HG03280 (cell line): ENCODE measurements at regions not wholly inside any gene's neighbourhood (a gene's known extent, or its start where the extent isn't known, plus 50 kb on each side); places are given as distances from the start of the nearest gene placed in this dataset.

Experiments used
- ATAC-seq: cut with Tn5 transposase; IDR thresholded peaks from one replicate; pipeline ENCODE4 v1.9.1; 2021; ENCODE audit warnings: mild to moderate bottlenecking, moderate library complexity; ENCODE audit not compliant: unreplicated experiment

DNA sequence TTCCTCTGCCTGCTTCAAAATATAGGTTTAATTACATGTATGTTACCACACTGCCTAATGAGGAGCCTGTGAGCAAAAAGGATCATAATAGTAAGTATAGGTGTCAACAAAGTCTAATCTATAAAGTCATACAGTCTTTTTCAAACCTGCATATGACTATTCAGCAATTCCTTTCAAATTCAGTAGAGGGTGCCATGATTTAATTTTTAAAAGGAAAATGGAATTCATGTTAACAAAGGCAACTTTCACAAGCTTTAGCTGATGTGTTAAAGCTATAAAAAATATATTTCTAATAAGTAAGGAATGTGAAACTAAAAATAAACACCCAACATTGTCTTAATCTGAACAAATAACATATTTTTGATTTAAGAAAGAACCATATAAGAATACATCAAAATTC is 52.1 kb downstream of the MPP7 start:
- no peak for ATAC-seq

DNA sequence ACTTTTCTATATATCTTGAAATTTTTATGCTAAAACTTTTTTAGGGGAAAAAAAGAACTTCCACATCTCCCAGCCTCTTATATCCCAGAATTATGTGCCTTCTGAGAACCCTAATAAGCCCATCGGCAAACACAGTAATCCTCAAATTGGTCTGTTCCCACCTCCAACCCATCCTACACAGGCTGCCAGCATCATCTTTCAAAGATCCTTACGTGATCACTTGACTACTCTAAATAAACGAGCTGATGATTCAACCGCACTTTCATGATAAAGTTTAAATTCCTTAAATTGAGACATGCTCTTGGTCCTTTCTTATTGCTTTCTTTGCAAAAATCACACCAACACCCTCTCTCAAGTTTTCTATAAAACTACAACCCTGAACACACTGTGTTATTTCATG is 52.5 kb downstream of the MPP7 start:
- no peak for ATAC-seq

DNA sequence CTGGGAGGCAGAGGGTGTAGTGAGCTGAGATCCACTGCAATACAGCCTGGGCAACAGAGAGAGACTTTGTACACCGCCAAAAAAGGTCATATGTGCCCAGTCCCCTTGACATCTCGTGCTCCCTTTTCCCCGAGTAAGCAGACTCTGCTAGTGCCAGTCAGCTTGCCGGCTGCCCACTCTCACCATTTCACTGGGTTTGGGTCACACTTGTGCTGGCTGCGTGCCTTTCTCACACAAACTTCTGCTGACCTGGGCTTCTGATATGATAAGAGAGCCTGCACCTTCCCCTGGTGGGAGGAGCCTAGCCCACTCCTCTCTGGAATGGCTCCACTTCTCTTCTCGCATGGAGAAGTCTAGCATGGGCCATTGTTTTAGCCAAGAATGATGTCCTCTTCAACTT is 53.4 kb downstream of the MPP7 start:
- no peak for ATAC-seq

DNA sequence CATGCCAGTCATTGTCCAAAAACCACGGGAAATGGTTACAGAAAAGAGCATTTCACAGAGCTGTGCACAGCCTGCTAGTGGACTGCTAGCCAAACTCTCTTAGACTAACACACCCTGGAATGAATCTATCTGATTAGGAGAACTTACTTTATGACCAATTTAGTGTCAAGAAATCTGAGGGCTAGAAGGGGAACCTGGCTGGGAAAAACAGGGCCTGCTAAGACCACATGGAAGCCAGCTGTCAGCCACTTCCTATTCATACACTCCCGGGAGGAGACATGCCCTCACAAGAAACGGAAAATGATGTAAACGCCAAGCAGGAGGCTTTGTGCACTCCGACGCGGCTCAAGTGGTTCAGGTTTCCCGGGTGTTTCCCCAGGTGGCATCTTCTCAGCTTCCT is 54.8 kb downstream of the MPP7 start:
- no peak for ATAC-seq

DNA sequence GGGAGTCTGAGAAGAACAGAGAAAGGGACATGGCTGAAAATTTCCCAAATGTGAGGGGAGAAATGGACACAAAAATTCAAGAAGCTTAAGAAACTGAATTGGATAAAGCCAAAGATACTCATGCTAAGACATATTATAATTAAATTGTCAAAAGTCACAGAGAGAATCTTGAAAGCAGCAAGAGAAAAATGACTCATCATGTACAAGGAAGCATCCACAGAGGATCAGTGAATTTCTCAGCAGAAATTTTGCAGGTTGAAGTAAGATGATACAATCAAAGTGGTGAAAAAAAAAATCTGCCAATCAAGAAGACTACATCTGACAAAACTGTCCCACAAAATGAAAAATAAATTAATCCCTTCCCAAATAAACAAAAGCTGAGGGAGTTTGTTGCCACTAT is 56.8 kb downstream of the MPP7 start:
- ATAC-seq = no peak

DNA sequence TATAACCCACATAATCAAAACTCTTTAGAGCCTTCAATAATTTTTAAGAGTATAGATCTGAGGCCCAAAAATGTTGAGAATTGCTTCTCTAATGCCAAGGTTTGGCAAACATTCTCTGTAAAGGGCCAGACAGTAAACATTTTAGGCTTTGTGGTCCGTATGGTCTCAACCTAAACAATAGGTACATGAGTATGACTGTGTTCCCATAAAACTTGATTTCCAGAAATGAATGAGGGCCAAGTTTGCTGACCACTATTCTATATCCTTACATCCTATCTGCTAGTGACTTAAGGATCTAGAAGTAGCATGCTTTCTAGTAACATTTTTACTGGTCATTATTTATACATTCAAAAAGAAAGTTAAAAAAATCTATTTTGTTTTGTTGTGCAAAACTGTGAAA is 58.9 kb downstream of the MPP7 start:
- ATAC-seq = no peak

DNA sequence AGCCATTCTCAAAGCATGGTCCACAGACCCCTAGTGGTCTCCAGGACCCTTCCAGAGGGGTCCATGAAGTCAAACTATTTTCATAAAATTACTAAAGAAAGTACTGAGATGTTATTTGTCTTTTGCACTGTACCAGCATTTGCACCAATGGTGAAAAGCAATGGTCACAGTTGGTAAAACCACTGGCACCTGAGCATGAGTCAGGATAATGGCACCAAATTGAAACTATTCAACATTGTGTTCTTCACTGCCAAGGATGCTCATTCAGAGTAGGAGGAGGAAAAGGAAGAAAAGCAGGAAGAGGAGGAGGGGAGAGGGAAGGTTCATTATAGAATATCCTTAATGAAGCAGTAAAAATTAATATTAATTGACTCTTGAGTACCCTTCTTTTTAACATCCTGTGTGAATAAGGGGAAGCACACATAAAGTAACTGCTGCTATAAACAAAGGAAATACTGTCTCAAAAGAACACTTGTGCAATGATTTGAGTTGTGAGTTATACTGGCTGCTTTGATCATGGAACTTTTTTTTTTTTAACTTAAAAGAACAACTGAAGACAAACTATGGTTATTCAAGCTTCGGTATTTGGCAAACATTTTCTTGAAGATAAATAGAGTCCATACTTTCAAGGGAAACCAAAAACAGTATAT is 60.2 kb downstream of the MPP7 start:
- ATAC-seq = no peak

DNA sequence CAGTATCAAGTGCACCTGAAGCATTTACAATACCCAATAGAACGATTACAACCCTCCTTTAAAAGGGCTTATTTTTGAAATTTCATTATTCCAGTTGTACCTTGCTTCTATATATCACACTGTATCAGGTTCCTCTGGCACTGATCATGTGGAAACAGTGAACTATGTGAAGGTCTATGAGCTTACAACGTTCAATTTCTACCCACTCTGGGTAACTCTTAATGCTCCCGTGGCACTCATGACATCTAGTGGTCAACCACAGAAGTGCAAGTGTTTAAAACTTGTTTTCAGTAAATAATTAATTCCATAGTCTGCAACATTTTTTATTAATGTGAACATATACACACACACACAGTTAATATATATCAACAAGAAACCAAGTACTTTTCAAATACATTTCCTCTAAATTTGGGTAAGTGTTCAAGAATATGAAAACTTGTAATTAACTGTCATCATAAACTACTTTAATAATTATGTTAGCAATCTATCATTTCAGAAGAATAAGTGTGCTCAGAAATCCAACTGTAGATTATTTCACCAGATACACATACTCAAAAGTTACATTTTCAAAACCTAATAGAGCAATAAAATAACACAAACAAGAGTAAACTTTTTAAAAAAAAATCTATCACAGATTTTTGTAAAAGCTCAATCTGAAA is 61.0 kb downstream of the MPP7 start:
- ATAC-seq = no peak

DNA sequence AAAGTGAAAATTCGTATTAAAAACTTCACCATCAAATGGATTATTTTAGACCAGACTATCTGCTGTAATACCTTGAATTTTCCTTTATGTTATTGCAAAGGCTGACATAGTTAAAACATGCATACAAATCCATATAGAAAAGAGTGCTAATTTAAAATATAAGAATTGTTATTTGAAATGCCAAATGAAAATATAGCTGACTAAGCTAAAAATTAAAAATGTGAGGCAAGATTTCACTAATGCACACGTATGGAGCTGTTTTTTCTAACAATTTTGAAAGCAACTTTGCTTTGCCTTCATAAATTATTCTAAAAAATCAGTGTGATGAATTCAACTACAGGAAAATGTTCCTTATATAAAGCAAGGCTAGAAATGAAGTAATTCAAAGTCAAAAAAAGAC is 62.5 kb downstream of the MPP7 start:
- no peak for ATAC-seq

DNA sequence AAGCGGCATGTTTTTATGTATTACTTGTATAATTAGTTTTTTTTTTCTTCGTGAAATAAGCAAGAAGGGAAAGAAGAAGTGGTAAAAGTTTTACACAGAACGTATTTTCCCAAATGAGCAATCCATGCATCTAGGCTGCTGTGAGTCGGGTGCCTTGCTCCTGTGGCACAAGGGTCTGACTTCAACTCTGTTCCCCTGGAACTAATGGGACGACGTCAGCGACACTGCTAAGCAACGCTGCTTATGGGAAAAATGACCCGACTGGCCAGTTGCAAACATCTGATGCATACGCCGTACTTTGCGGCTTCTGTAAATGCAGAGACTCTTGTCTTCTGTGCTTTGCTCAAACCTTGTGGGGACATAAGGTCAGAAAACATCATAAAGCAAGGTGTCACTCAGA is 66.3 kb downstream of the MPP7 start:
- ATAC-seq = no peak

DNA sequence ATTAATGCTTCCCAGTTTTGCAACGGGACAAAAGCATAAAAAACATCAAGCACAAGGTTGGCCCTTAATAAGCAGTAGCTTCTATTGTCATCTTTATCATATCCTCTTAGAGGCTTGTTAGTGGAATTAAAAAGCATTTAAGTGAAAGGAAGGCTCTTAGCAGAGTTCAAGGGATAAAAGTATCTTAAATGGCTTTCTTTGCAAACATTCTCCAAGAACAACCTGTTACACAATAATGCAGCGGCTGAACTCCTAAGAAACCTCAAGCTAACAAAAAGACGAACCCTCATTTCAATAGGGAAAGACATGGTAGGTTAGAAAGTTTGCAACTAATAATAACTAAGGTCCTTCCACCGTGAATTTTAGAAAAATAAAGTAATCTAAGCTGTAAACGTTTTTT is 82.1 kb downstream of the MPP7 start:
- no peak for ATAC-seq

DNA sequence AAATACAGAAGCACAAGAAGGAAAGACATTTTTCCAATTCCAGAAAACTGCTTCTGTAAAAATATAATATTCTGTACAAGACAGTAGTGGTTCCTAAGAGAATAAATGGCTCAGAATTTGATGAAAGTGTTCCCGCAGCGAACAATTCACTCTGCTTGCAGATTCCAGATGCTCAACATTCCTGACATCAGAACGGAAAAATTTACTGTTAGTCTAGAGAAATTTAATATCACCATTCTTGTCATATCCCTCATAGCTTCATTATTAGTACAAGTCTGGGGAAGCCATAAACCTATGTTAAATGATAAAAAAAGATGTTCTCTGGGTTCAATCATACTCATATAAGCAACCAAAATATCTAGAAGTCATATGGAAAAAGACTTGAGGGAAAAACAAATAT is 83.6 kb downstream of the MPP7 start:
- no peak for ATAC-seq

DNA sequence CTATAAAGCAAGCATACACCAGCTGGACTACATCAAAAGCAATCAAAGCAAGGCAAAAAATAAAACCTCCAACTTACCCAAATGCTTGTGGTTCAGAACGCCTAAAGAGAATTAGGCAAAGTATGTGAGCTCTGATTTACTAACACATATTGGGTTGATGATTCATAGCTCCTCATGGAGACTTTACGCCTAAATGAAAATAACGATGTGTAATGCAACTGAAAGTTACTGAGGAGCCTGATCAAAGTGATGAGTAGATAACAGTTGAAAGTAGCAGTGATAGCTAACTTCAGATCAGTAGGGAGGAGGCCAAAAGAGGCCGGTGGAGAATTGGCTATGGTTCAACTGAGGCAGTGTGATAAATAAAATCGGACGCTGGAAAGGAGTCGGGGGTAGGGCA is 85.0 kb downstream of the MPP7 start:
- ATAC-seq = no peak

DNA sequence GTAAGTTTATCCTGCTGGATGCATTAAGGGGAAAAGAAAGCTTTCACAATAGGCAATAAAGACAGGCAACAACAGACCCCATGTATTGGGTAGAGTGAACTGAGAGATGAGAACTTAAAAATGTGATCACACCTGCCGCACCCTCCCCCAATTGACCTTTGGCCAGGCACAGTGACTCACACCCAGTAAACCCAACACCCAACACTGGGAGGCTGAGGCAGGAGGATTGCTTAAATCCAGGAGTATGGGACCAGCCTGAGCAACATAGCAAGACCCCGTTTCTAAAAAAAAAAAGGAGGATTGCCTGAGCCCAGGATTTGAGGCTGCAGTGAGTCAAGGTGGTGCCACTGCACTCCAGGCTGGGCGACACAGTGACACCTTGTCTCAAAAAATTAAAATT is 86.9 kb downstream of the MPP7 start:
- ATAC-seq = no peak

DNA sequence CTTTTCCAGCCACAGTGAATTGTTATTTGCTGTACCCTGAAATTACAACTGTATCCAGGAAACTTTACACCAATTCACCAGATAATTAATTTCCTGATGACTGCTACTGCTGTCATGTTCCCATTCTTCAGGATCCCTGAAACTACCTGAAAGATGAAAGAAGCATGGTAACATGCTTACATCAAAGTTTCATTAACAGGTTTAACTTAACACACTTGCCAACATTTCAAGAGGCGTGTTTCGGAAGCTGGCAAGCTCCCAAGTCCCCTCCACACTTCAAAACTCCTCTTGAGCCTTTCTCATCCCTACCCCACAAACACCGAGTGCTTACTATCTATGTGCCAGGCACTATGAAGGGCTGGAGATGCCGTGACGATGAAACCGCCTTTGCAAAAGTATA is 88.6 kb downstream of the MPP7 start:
- no peak for ATAC-seq

DNA sequence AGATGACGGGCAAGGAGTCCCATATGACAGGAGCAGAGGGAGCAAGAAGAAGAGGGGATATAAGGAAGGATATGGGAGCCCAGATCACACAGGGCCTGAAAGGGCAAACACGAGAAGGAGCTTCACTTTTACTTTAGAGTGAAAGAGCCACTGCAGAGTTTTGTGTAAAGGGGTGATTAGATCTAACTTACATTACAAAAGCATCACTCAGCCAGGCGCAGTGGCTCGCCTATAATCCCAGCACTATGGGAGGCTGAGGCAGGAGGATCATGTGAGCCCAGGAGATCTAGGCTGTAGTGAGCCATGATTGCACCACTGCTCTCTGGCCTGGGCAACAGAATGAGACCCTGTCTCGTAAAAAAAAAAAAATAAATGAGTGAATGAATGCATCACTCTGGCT is 91.1 kb downstream of the MPP7 start:
- ATAC-seq = no peak

DNA sequence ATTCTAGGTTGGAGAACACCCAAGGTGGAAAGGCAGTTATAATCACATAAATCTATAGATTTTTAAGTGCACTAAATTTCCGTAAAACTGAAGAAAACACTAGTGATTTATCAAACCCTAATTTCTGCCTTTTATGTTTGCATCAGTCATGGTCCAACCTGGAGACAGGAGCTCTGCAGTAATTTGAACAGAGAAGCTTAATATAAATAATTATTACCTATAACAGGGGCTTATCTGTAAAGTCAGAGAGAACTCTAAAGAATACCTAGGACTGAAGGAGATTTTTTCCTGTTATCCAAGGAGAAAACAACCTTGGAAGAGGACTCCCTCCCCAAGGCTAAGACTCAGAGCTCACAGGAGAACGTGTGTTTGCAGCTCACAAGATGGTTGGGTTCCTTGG is 95.1 kb downstream of the MPP7 start:
- no peak for ATAC-seq

DNA sequence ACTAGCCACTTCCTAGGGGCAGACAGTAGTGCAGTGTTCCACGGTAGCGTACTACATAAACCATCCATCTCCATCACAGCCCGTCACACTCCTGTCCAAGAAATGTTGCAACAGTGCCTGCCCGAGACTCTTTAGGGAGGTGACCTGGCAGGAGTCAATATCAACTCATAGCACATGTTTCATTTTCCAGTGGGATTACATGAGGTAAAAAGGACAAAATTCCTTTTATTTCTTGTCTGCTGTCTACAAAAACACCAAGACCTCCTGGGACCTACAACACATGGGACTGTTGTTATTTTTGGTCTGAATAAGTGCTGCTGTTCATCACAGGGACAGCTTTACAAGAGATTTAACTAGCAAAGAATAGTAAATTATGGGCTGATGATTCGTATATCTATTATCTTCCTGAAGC is 99.9 kb downstream of the MPP7 start:
- no peak for ATAC-seq

DNA sequence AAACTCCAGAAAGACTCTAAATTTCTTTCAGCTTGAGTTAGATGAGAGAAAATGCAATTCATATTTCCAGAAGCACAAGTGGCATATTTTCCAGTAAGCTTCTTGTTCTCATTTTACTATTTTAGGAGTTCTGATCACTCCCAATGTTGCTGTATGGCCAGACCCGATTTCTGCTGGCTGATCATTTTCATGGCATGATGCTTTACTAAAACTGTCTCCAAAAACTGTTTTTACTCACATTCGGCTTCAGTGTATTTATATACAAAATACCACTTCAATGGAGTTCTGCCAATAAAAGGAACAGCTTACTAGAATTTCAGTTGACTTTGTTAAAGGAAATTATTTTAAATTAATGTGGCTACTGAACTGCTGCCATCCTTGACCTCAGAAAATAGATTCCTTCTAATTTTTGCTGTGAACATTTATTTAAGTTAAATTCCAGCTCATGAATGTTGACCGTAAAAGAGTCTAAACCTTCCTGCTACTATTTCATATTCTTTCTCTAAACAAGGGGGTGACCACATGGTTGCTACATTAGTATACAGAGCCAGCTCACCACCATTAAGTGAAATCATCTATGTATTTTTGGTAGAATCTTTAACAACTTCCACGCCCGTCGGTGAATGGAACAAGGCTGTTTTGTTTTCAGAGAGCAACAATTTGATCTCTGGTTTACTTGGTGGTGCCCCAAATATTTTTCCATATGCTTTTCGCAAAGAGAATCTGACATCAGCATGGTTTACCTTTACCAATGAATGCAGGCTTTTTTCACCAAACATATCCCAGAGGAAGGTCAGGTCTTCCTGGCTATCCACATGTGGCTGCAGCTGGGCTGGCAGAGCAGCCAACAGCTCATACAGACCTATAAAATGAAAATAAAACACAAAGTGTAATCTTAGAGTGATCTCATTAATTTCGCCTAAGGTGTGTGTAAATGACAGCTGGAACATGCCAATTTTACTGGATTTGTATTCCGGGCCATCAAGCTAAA is 101.2 kb downstream of the MPP7 start:
- ATAC-seq = no peak

DNA sequence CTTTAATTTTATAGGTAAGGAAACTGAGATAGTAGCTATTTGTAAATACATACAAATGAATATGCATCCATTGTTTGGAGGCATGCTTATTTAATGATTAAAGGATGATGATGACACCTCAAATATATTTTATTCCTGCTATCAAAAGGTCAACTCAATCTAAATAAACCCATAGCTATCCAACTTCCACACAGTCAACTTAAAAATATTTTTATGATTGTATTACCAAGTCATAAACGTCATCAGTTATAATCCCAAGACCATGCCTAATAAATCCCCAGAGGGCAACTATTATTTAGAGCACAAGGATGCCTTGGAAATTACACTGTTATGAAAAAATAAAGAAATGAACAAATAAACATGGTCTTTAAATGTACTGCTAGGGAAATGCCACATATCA is 102.1 kb downstream of the MPP7 start:
- no peak for ATAC-seq

DNA sequence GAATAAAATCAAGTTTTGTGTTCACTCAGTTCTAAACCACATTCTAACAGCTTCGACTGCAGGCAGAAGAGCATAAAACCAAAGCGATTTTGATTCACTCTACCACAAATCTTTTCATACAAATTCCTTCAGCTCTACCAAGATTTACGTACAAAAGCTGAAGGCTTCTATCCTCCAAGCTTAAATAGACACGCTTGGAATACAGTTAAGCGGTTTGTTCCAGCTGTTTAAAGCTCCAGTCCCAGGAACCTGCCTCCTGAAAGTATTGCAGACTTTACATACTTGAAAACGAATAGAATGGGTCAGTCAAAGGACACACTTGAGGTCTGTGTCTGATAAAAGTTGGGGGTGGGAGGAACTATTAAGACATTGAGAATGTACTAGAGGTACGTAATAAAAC is 102.9 kb downstream of the MPP7 start:
- no peak for ATAC-seq

DNA sequence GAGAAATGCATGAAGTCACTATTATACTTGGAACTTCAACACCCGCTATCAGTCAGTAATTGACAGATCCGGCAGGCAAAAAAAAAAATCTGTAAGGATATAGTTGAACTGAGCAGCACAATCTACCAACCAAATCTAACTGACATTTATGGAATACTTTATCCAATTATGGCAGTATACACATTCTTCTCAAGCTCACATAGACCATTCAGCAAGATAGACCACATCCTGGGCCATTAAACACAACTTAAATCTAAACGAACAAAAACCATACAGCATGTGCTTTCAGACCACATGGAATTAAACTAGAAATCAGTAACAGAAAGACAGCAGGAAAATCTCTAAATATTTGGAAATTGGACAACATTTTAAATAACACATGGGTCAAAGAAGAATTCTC is 112.7 kb downstream of the MPP7 start:
- no peak for ATAC-seq
